Ascending aorta (tissue), 2 donors: ENCODE measurements at regions not wholly inside any gene's neighbourhood (a gene's known extent, or its start where the extent isn't known, plus 50 kb on each side); places are given as distances from the start of the nearest gene placed in this dataset.

Experiments
- DNase-seq, 2 donors: peaks; one replicate each; pipeline ENCODE4 v3.0.0-alpha.2; 2019; ENCODE audit warnings: low spot score in 2 of 2
- H3K27ac ChIP-seq, 2 donors: fragments of 200-600 bp; sonication (generic); one replicate each; pipeline ENCODE4 v1.5.1; 2016 to 2017; ENCODE audit warnings: mild to moderate bottlenecking in 1 of 2
- H3K27me3 ChIP-seq: fragments of 200-600 bp; sonication (generic); one replicate; pipeline ENCODE4 v1.5.1; 2017
- H3K36me3 ChIP-seq, 2 donors: fragments of 200-600 bp; sonication (generic); one replicate each; pipeline ENCODE4 v1.5.1; 2016
- H3K4me1 ChIP-seq, 2 donors: fragments of 200-600 bp; sonication (generic); one replicate each; pipeline ENCODE4 v1.5.1; 2016 to 2017; ENCODE audit warnings: mild to moderate bottlenecking in 1 of 2
- H3K4me3 ChIP-seq, 2 donors: fragments of 200-600 bp; sonication (generic); one replicate each; pipeline ENCODE4 v1.5.1; 2016 to 2017; ENCODE audit warnings: mild to moderate bottlenecking in 1 of 2
- H3K9me3 ChIP-seq, 2 donors: fragments of 200-600 bp; sonication (generic); one replicate each; pipeline ENCODE4 v1.5.1; 2016
- CTCF ChIP-seq, 3 experiments: fragments of 200-600 bp in 2 of 3; fragments of 450-650 bp in 1 of 3; sonication (generic) in 2 of 3; IDR thresholded peaks; one replicate each; pipeline ENCODE4 v1.5.1; 2016 to 2019; ENCODE audit warnings: antibody characterized with exemption in 3 of 3, mild to moderate bottlenecking in 1 of 3, moderate library complexity in 1 of 3
- intact Hi-C: fragments of 100-400 bp; cut with DNase I; formaldehyde crosslinking; loops from one replicate; pipeline ENCODE4 v1.15.1; 2023

- Histone ChIP-seq H3K9me3 (no peaks in the 10 kb centered on the region), H3K27me3 (no peaks in the 10 kb centered on the region), H3K27ac (no peak overlapping the region), H3K4me3 (no peak overlapping the region), H3K4me1 (no peaks in the 10 kb centered on the region), H3K36me3 (no peaks in the 10 kb centered on the region)
- DNase-seq, result no peak
- intact Hi-C loops, result no loop called here
- no peak for TF ChIP-seq CTCF (IDR thresholded peaks at IDR 0.05)
These were observed 215.8 kb downstream of the TANC2 start for GRCh38 chr17:63181856-63182255.

- Histone ChIP-seq H3K36me3 (no peaks in the 10 kb centered on the region), H3K4me1 (peaks cover 0 to 3% of the 10 kb centered on the region in 2 donors), H3K27ac (no peak overlapping the region), H3K9me3 (no peaks in the 10 kb centered on the region), H3K27me3 (no peaks in the 10 kb centered on the region), H3K4me3 (no peak overlapping the region)
- intact Hi-C loops, result no loop called here
- no peak for DNase-seq
- no peak for TF ChIP-seq CTCF (IDR thresholded peaks at IDR 0.05)
These were observed 219.4 kb downstream of the TANC2 start for GRCh38 chr17:63185420-63185819.

- intact Hi-C loops, result no loop called here
- TF ChIP-seq CTCF (IDR thresholded peaks at IDR 0.05), result no peak
- no peak for DNase-seq
- H3K4me3 ChIP-seq, result no peak overlapping the region
- H3K27ac ChIP-seq, result peak overlapping the region in 1 of 2 donors; percentile 22
- peaks cover 0 to 3% of the 10 kb centered on the region in 2 donors for H3K4me1 ChIP-seq
- no peaks in the 10 kb centered on the region for H3K27me3 ChIP-seq
- no peaks in the 10 kb centered on the region for H3K9me3 ChIP-seq
- no peaks in the 10 kb centered on the region for H3K36me3 ChIP-seq
These were observed 223.0 kb downstream of the TANC2 start for GRCh38 chr17:63189082-63189481.

DNA sequence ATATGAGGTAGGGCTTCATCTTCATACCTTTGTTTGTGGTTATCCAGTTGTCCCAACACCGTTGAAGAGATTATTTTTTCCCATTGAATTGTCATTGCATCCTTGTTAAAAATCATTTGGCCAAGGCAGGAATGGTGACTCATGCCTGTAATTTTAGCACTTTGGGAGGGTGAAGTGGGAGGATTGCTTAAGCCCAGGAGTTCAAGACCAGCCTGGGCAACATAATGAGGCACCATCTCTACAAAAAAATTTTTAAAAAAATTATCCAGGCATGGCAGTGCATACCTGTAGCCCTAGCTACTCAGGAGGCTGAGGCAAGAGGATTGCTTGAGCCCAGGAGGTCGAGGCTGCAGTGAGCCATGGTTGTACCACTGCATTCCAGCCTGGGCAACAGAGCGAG lies 223.9 kb downstream of the TANC2 start:
- no peak overlapping the region for H3K4me3 ChIP-seq
- H3K9me3 ChIP-seq, result no peaks in the 10 kb centered on the region
- no peak for DNase-seq
- H3K27me3 ChIP-seq, result no peaks in the 10 kb centered on the region
- no peaks in the 10 kb centered on the region for H3K36me3 ChIP-seq
- H3K27ac ChIP-seq, result no peak overlapping the region
- peaks cover 0 to 3% of the 10 kb centered on the region in 2 donors for H3K4me1 ChIP-seq
- intact Hi-C loops, result no loop called here
- TF ChIP-seq CTCF (IDR thresholded peaks at IDR 0.05), result peak in 1 of 3 experiments; percentile 2

- Histone ChIP-seq H3K27me3 (no peaks in the 10 kb centered on the region), H3K4me3 (no peak overlapping the region), H3K9me3 (no peaks in the 10 kb centered on the region), H3K4me1 (peaks cover 0 to 3% of the 10 kb centered on the region in 2 donors), H3K27ac (no peak overlapping the region), H3K36me3 (no peaks in the 10 kb centered on the region)
- intact Hi-C loops, result no loop called here
- no peak for DNase-seq
- no peak for TF ChIP-seq CTCF (IDR thresholded peaks at IDR 0.05)
These were observed 224.9 kb downstream of the TANC2 start for GRCh38 chr17:63190821-63191370.

GRCh38 chr17:63191610-63192009 lies 225.6 kb downstream of the TANC2 start:
- Histone ChIP-seq H3K27ac (no peak overlapping the region), H3K27me3 (no peaks in the 10 kb centered on the region), H3K4me1 (peaks cover 0 to 3% of the 10 kb centered on the region in 2 donors), H3K4me3 (no peak overlapping the region), H3K9me3 (no peaks in the 10 kb centered on the region), H3K36me3 (no peaks in the 10 kb centered on the region)
- TF ChIP-seq CTCF (IDR thresholded peaks at IDR 0.05), result no peak
- DNase-seq, result no peak
- intact Hi-C loops, result no loop called here
